Ishikawa (cell line): ENCODE measurements at regions not wholly inside any gene's neighbourhood (a gene's known extent, or its start where the extent isn't known, plus 50 kb on each side); places are given as distances from the start of the nearest gene placed in this dataset.

Experiments
- EP300 ChIP-seq: IDR thresholded peaks from 2 replicates; pipeline ENCODE4 v1.6.1; 2012; ENCODE audit warnings: borderline replicate concordance
- MAX ChIP-seq: IDR thresholded peaks from 2 replicates; pipeline ENCODE4 v1.6.1; 2012
- TAF1 ChIP-seq: IDR thresholded peaks from 2 replicates; pipeline ENCODE4 v1.6.1; 2012; ENCODE audit warnings: low read depth, mild to moderate bottlenecking
- USF1 ChIP-seq: IDR thresholded peaks from 2 replicates; pipeline ENCODE4 v1.6.1; 2012

GRCh38 chr4:1564535-1565375, 119.4 kb downstream of the FAM53A start:
- TF ChIP-seq USF1 (no peak), MAX (no peak), EP300 (no peak), TAF1 (no peak)
